IPS DF 6.9 (cell line): ENCODE measurements at regions not wholly inside any gene's neighbourhood (a gene's known extent, or its start where the extent isn't known, plus 50 kb on each side); places are given as distances from the start of the nearest gene placed in this dataset.
"Not testable (repeated sequence)": the region's sequence is repeated elsewhere in the genome, so short reads cannot be mapped to it uniquely, and the experiment has no call there.

Source experiments
- DNase-seq: peaks from one replicate; pipeline ENCODE4 v3.0.0-alpha.2; 2013; ENCODE audit warnings: low read depth, low spot score
- H3K27ac ChIP-seq: one replicate; pipeline ENCODE4 v1.5.1; 2013; ENCODE audit warnings: low read length, control low read depth
- H3K27me3 ChIP-seq: 2 replicates; pipeline ENCODE4 v1.6.1; 2013; ENCODE audit warnings: mild to moderate bottlenecking, low read length; ENCODE audit not compliant: control insufficient read depth, insufficient read depth
- H3K36me3 ChIP-seq: 2 replicates; pipeline ENCODE4 v1.6.1; 2013; ENCODE audit warnings: low read length; ENCODE audit not compliant: control insufficient read depth, insufficient read depth
- H3K4me1 ChIP-seq: 2 replicates; pipeline ENCODE4 v1.6.1; 2013; ENCODE audit warnings: low read length; ENCODE audit not compliant: control insufficient read depth, insufficient read depth
- H3K4me3 ChIP-seq: 2 replicates; pipeline ENCODE4 v1.5.1; 2013; ENCODE audit warnings: mild to moderate bottlenecking, low read length
- H3K9me3 ChIP-seq: 2 replicates; pipeline ENCODE4 v1.6.1; 2013; ENCODE audit warnings: low read length, inconsistent platforms; ENCODE audit not compliant: control insufficient read depth, insufficient read depth
- WGBS: extraction: QIAGEN DNeasy Blood & Tissue Kit; methylation state at CpG from one replicate; pipeline ENCODE4 v1.1.7; 2013; ENCODE audit warnings: mixed read lengths, missing lambda C conversion rate; ENCODE audit not compliant: insufficient read length, insufficient coverage; 5-methylcytosine and 5-hydroxymethylcytosine counted together

DNA sequence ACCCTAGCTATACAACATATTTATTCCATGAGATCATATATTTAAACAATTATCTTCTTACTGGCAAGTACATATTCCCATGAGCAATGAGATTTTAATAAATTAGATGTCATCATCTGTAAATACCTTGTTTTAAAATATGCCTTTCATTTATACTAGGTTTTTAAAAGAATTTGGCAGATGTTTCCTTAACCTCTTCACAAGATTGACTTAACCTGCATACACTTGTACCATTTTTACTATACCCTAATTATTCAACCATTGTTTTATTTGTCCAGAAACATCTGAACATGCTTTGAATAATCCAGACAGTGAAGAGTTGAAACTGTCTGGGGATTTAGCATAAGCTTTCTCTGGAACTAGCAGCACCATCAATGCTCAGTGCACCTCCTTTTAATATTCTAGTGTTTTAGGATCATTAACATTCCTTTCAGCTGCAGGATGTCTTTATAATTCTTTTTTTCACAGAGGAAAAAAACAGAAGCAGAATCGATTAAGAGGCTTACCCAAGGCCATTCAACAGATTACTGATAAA lies 188.0 kb upstream of the TENT5A start:
- H3K4me1 ChIP-seq: no peaks in the 10 kb centered on the region
- no peaks in the 10 kb centered on the region for H3K36me3 ChIP-seq
- no peak for DNase-seq
- H3K9me3 ChIP-seq: no peaks in the 10 kb centered on the region
- no peak overlapping the region for H3K4me3 ChIP-seq
- H3K27ac ChIP-seq: no peak overlapping the region
- WGBS: no CpG with 5 or more reads among the region's 1 CpG
- H3K27me3 ChIP-seq: no peaks in the 10 kb centered on the region

DNA sequence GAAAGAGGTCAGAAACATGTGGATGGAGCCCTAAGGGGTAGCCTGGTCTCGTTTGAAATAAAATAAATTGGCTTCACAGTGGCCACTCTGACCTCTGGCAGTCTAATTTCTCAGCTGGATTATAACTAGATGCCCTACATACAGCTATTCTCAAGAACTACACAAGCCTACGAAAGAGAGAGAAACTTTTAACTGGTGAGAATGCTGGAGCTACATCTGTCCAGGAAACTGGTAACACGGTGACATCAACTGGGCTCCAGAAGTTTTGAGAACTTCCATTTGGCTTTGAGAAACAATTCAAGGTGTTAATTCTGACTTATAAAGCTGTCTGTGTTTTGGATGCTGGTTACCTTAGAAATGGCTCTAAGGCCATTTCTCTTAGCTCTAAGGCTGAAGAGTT lies 187.3 kb upstream of the TENT5A start:
- H3K27ac ChIP-seq: no peak overlapping the region
- DNase-seq: no peak
- no peaks in the 10 kb centered on the region for H3K27me3 ChIP-seq
- no peaks in the 10 kb centered on the region for H3K36me3 ChIP-seq
- H3K9me3 ChIP-seq: no peaks in the 10 kb centered on the region
- no CpG with 5 or more reads among the region's 3 CpGs for WGBS
- no peaks in the 10 kb centered on the region for H3K4me1 ChIP-seq
- H3K4me3 ChIP-seq: no peak overlapping the region

DNA sequence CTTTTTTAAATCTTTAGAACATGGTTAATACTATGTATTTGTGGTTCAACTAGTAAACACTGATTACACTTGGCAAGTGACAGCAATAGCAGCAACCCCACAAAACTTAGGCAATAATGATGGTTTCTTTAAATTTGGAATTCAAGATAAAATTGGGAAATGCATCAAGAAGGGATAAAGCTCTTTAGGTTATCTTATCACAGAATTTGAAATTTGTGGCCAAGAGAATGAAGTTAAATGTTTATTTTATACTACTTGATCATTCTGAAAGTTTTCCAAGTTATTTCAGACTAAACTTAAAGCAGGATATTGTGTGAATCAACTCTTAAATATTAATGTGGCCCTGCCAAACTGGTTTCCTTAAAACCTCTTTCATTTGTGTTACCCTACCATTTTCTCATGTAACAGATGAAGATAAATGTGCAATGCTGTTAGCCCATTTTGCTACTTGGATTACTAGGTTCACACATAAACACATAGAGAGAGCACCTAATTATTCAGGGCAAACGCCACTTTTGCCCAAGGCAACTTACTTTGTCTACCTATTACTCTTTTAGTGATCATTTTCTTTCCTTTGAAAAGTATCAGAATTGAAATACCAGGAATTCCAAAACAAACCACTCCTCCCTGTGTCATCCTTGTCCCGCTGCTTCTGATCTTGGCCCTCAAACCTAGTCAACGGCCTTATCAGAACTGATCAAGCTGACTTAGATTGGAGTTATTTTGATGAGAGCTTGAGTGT lies 186.7 kb upstream of the TENT5A start:
- no peak for DNase-seq
- WGBS: no CpG with 5 or more reads among the region's 3 CpGs
- no peak overlapping the region for H3K27ac ChIP-seq

DNA sequence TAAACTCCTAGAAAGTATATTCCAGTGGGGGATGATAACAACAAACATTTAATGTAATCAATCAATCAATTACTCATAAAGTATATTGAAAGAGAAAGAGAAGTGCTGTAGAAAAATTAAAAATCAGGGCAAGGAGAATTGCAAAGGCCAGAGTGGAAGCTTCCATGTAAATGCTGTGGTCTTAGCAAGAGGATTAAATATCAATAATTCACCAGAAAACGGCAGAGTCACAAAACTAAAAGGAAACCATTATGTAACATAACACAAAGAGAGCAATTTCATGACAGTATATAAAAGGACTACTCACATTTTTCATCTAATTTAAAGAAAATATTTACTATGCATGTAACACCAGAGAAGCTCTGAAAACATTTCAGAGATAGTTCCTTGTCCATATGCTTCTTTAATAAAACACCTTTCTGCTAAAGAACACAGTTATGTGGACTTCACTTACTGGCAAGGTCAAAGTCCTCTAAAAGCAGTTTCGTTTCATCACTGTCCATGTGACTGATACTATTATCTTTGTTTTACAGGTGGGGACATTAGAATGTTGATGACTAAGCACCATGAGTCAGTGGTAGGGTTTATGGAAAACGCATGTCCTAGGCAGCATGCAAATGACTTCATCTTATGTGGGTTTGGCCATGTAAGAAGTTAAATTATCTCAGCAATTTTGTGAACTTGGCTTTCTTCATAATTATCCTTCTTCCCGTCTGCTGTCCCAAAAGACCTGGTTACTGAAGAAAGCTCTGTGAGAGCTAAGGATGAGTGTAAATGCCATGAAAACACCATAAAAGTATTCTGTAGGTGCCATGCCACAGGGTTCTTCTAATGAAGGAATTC lies 185.8 kb upstream of the TENT5A start:
- no peak overlapping the region for H3K4me3 ChIP-seq
- no peak overlapping the region for H3K27ac ChIP-seq

More for the DNA sequence above, 186.7 kb upstream of the TENT5A start:
- no peak overlapping the region for H3K4me3 ChIP-seq
- no peaks in the 10 kb centered on the region for H3K36me3 ChIP-seq
- no peaks in the 10 kb centered on the region for H3K9me3 ChIP-seq
- H3K4me1 ChIP-seq: no peaks in the 10 kb centered on the region
- no peaks in the 10 kb centered on the region for H3K27me3 ChIP-seq

DNA sequence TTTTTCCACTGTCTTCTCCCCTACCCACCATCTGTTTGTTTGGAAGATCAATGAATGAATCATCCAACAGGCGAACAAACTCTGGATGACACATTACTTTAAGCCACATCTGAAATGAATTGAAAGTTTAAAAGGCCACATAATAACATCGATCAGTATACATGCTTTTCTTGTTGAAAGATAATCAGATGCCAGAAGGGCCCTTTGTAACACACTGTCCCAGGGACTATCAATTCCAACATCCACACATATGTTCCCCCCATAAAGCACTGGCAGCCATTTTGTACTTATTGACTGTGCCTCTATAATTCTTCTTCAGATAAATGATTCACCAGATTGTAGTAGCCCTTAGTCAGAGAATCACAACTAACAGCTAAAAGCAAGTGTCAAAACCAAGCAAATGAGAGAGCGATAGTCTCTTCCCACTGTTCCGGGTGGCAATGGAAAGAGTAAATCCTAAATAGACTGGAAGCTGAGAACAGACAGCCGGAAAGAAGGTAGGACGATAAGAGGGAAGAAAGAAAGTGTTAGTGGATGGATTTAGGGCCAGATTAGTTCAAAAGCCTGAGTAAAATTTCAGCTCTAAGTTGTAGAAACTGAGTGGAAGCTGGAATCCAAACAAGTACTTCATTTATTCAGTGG lies 184.9 kb upstream of the TENT5A start:
- Histone ChIP-seq H3K9me3 (no peaks in the 10 kb centered on the region), H3K27me3 (no peaks in the 10 kb centered on the region), H3K4me3 (no peak overlapping the region), H3K27ac (no peak overlapping the region), H3K4me1 (no peaks in the 10 kb centered on the region), H3K36me3 (no peaks in the 10 kb centered on the region)
- DNase-seq: no peak
- no CpG with 5 or more reads among the region's 6 CpGs for WGBS

More for the DNA sequence above, 185.8 kb upstream of the TENT5A start:
- no peaks in the 10 kb centered on the region for H3K9me3 ChIP-seq
- no CpG with 5 or more reads among the region's 4 CpGs for WGBS
- H3K36me3 ChIP-seq: no peaks in the 10 kb centered on the region
- no peaks in the 10 kb centered on the region for H3K4me1 ChIP-seq
- no peaks in the 10 kb centered on the region for H3K27me3 ChIP-seq
- DNase-seq: no peak

DNA sequence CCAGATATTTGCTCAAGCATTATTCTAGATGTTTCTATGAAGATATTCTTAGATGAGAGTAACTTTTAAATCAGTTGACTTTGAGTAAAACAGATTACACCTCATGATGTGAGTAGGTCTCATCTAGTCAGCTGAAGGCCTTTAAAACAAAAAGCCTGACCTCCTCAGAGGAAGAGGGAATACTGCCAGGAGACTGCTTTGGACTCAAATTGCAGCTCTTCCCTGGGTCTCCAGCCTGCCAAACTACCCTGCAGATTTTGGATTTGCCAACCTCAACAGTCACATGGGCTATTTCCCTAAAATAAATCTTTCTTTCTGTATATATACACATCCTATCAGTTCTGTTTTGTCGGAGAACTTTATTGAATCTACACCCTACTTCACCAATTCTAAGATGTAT lies 182.5 kb upstream of the TENT5A start:
- Histone ChIP-seq H3K27ac (no peak overlapping the region), H3K9me3 (no peaks in the 10 kb centered on the region), H3K27me3 (no peaks in the 10 kb centered on the region), H3K36me3 (no peaks in the 10 kb centered on the region), H3K4me3 (no peak overlapping the region), H3K4me1 (no peaks in the 10 kb centered on the region)
- no CpG with 5 or more reads among the region's 1 CpG for WGBS
- no peak for DNase-seq

DNA sequence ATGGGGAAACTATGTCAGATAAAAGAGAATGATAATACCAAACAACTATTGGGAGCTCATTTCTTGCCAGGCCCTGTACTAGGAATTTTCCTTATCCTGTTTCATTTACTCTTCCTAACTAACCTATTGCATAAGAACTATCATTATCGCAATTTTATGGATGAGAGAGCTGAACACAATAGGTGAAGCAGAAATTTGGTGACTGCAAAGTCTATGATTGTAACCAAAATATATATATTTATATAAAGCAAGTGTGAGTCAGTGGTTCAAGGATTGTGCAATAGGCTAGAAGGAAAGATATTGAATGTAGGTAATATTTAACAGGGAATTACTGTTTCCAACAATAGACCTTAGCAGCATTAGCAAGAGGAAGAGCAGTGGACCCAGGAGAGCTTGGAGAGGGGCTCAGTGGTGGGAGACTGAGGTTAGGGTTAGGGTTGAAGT lies 181.1 kb upstream of the TENT5A start:
- WGBS: no CpG with 5 or more reads among the region's 1 CpG
- no peaks in the 10 kb centered on the region for H3K9me3 ChIP-seq

DNA sequence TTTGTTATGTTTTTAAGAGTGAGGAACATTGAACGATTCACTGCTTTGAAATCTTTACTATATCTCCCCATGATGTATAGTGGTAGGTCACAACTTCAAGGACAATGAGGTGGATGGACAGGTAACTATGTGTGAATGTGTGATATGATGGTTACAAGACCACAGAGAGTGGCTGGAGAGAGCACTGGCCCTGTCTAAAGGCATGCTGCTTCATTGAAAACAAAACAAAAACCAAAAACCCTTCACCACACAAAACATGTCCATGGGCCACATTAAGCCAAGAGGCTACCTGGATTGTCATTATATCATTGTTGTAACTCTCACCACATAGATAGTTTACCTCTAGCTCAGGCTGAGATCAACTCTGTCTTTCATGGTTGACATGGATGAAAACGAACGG lies 180.6 kb upstream of the TENT5A start:
- WGBS: no CpG with 5 or more reads among the region's 3 CpGs
- Histone ChIP-seq H3K27me3 (no peaks in the 10 kb centered on the region), H3K4me3 (no peak overlapping the region), H3K27ac (no peak overlapping the region), H3K9me3 (no peaks in the 10 kb centered on the region), H3K4me1 (no peaks in the 10 kb centered on the region), H3K36me3 (no peaks in the 10 kb centered on the region)
- no peak for DNase-seq

More for the DNA sequence above, 181.1 kb upstream of the TENT5A start:
- H3K4me1 ChIP-seq: no peaks in the 10 kb centered on the region
- no peak for DNase-seq
- H3K27me3 ChIP-seq: no peaks in the 10 kb centered on the region
- no peak overlapping the region for H3K4me3 ChIP-seq
- no peak overlapping the region for H3K27ac ChIP-seq
- H3K36me3 ChIP-seq: no peaks in the 10 kb centered on the region

DNA sequence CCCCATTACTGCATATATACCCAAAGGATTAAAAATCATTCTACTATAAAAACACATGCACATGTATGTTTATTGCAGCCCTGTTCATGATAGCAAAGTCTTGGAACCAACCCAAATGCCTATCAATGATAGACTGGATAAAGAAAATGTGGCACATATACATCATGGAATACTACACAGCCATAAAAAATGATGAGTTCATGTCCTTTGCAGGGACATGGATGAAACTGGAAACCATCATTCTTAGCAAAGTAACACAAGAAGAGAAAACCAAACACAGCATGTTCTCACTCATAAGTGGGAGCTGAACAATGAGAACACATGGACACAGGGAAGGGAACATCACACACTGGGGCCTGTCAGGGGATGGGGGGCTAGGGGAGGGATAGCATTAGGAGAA lies 180.0 kb upstream of the TENT5A start:
- H3K4me1 ChIP-seq, H3K27ac ChIP-seq, H3K36me3 ChIP-seq, H3K27me3 ChIP-seq, H3K4me3 ChIP-seq, DNase-seq, H3K9me3 ChIP-seq: not testable (repeated sequence)

DNA sequence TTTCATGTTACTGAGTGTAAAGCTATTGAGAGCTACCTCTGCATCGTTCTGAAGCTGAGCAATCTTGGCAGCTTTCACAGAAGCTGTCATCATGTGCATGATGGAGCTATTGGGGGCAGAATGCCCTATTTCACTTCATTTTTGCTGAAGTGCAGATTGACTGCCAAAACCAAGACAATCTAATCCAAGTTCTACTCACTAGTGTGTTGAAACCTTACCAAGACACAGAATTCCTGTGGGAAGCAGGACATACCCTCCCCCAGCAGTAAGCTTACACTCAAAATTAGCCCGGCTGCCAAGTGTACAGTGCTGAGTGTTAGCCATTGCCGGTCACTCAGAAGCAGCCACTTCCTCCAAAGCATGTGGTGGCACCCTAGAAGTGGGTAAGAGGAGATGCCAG lies 177.3 kb upstream of the TENT5A start:
- Histone ChIP-seq H3K9me3 (no peaks in the 10 kb centered on the region), H3K4me3 (no peak overlapping the region), H3K27ac (no peak overlapping the region), H3K36me3 (no peaks in the 10 kb centered on the region), H3K4me1 (no peaks in the 10 kb centered on the region), H3K27me3 (no peaks in the 10 kb centered on the region)
- no CpG with 5 or more reads among the region's 3 CpGs for WGBS
- no peak for DNase-seq
